HEK293 (cell line): ENCODE measurements at regions not wholly inside any gene's neighbourhood (a gene's known extent, or its start where the extent isn't known, plus 50 kb on each side); places are given as distances from the start of the nearest gene placed in this dataset.

Experiments
- CTCF ChIA-PET: fragments of 350-600 bp; formaldehyde crosslinking; extraction: SDS; loops from one replicate; lab custom pipeline; 2021; ENCODE audit warnings: antibody characterized with exemption; lab: Yijun Ruan, JAX
- POLR2A ChIA-PET: fragments of 300-600 bp; formaldehyde crosslinking; extraction: SDS; loops from one replicate; lab custom pipeline; 2020; ENCODE audit warnings: antibody characterized with exemption, inconsistent platforms; lab: Yijun Ruan, JAX
- H3K27ac ChIP-seq: fragments of 200-500 bp; sonication (Bioruptor generic); 2 replicates; pipeline ENCODE4 v1.5.1; 2014; ENCODE audit warnings: low read depth, low read length, control low read depth, inconsistent platforms; ENCODE audit errors: extremely low read depth
- H3K36me3 ChIP-seq, 2 experiments: fragments of 200-500 bp in 1 of 2; sonication (Bioruptor generic) in 1 of 2; 1 replicate in 1 of 2; 2 replicates in 1 of 2; pipeline ENCODE4 v1.5.1; 2014 to 2017; ENCODE audit warnings: inconsistent platforms in 2 of 2, low read length in 2 of 2; ENCODE audit not compliant: control insufficient read depth in 2 of 2, insufficient read depth in 1 of 2
- H3K4me1 ChIP-seq: fragments of 200-500 bp; sonication (Bioruptor generic); 2 replicates; pipeline ENCODE4 v1.5.1; 2014; ENCODE audit warnings: mild to moderate bottlenecking, low read length, inconsistent platforms; ENCODE audit not compliant: control insufficient read depth, insufficient read depth
- H3K4me3 ChIP-seq: 2 replicates; pipeline ENCODE4 v1.5.1; 2011; ENCODE audit warnings: low read depth, mild to moderate bottlenecking, control low read depth, low read length, moderate library complexity
- H3K9me3 ChIP-seq: fragments of 200-500 bp; sonication (Bioruptor generic); 2 replicates; pipeline ENCODE4 v1.5.1; 2014; ENCODE audit warnings: low read depth, low read length, inconsistent platforms; ENCODE audit not compliant: control insufficient read depth, insufficient read depth
- HOXD13 ChIP-seq: sonication (generic); formaldehyde crosslinking; IDR thresholded peaks from 2 replicates; pipeline ENCODE4 v1.8.0; 2022; ENCODE audit warnings: missing genetic modification reagents, borderline replicate concordance
- IKZF3 ChIP-seq: fragments of 450-650 bp; IDR thresholded peaks from 2 replicates; pipeline ENCODE4 v1.5.0; 2018; ENCODE audit warnings: missing biosample characterization, mild to moderate bottlenecking, missing genetic modification characterization, moderate library complexity
- KLF7 ChIP-seq: fragments of 450-650 bp; formaldehyde crosslinking; IDR thresholded peaks from 2 replicates; pipeline ENCODE4 v1.5.1; 2016; ENCODE audit warnings: missing biosample characterization, missing genetic modification characterization, borderline replicate concordance
- PRDM1 ChIP-seq: fragments of 450-650 bp; formaldehyde crosslinking; IDR thresholded peaks from 2 replicates; pipeline ENCODE4; 2016; ENCODE audit warnings: missing biosample characterization, missing genetic modification characterization
- ZBTB48 ChIP-seq: fragments of 450-650 bp; formaldehyde crosslinking; IDR thresholded peaks from 2 replicates; pipeline ENCODE4 v1.5.1; 2016; ENCODE audit warnings: missing biosample characterization, missing genetic modification characterization
- ZBTB8A ChIP-seq: fragments of 450-650 bp; formaldehyde crosslinking; IDR thresholded peaks from 2 replicates; pipeline ENCODE4 v1.5.1; 2016; ENCODE audit warnings: missing biosample characterization, missing genetic modification characterization
- ZFP69B ChIP-seq: fragments of 450-650 bp; formaldehyde crosslinking; IDR thresholded peaks from 2 replicates; pipeline ENCODE4 v1.5.1; 2016; ENCODE audit warnings: missing biosample characterization, missing genetic modification characterization
- ZNF184 ChIP-seq: fragments of 450-650 bp; IDR thresholded peaks from 2 replicates; pipeline ENCODE4 v1.5.1; 2018; ENCODE audit warnings: missing biosample characterization, mild to moderate bottlenecking, missing genetic modification characterization
- ZNF19 ChIP-seq: fragments of 450-650 bp; formaldehyde crosslinking; IDR thresholded peaks from 2 replicates; pipeline ENCODE4; 2016; ENCODE audit warnings: missing biosample characterization, missing genetic modification characterization, low read depth
- ZNF214 ChIP-seq: fragments of 450-650 bp; formaldehyde crosslinking; IDR thresholded peaks from 2 replicates; pipeline ENCODE4 v1.5.1; 2017; ENCODE audit warnings: missing biosample characterization, mild to moderate bottlenecking, missing genetic modification characterization, borderline replicate concordance
- ZNF221 ChIP-seq: fragments of 450-650 bp; formaldehyde crosslinking; IDR thresholded peaks from 2 replicates; pipeline ENCODE4 v1.5.1; 2017; ENCODE audit warnings: missing biosample characterization, missing genetic modification characterization, borderline replicate concordance
- ZNF223 ChIP-seq: fragments of 450-650 bp; formaldehyde crosslinking; IDR thresholded peaks from 2 replicates; pipeline ENCODE4 v1.5.1; 2016; ENCODE audit warnings: missing biosample characterization, missing genetic modification characterization
- ZNF324 ChIP-seq: fragments of 450-650 bp; formaldehyde crosslinking; IDR thresholded peaks from 2 replicates; pipeline ENCODE4 v1.5.1; 2016; ENCODE audit warnings: missing biosample characterization, missing genetic modification characterization
- ZNF560 ChIP-seq: fragments of 450-650 bp; formaldehyde crosslinking; IDR thresholded peaks from 2 replicates; pipeline ENCODE4 v1.5.1; 2017; ENCODE audit warnings: missing biosample characterization, missing genetic modification characterization, borderline replicate concordance
- ZNF585B ChIP-seq: fragments of 450-650 bp; formaldehyde crosslinking; IDR thresholded peaks from 2 replicates; pipeline ENCODE4 v1.5.1; 2016; ENCODE audit warnings: missing biosample characterization, missing genetic modification characterization
- ZNF629 ChIP-seq: fragments of 450-650 bp; formaldehyde crosslinking; IDR thresholded peaks from 2 replicates; pipeline ENCODE4 v1.5.1; 2017; ENCODE audit warnings: missing biosample characterization, missing genetic modification characterization
- ZNF768 ChIP-seq: fragments of 450-650 bp; formaldehyde crosslinking; IDR thresholded peaks from 2 replicates; pipeline ENCODE4 v1.5.1; 2018; ENCODE audit warnings: missing biosample characterization, mild to moderate bottlenecking, missing genetic modification characterization
- ZNF792 ChIP-seq: fragments of 450-650 bp; formaldehyde crosslinking; IDR thresholded peaks from 2 replicates; pipeline ENCODE4 v1.5.1; 2016; ENCODE audit warnings: missing biosample characterization, missing genetic modification characterization
- ZNF837 ChIP-seq: fragments of 450-650 bp; formaldehyde crosslinking; IDR thresholded peaks from 2 replicates; pipeline ENCODE4 v1.5.1; 2016; ENCODE audit warnings: missing biosample characterization, missing genetic modification characterization
- ZSCAN16 ChIP-seq: fragments of 450-650 bp; formaldehyde crosslinking; IDR thresholded peaks from 2 replicates; pipeline ENCODE4 v1.5.1; 2016; ENCODE audit warnings: missing biosample characterization, missing genetic modification characterization
- TF ChIP-seq, protein P1 (sequence below): fragments of 450-650 bp; formaldehyde crosslinking; IDR thresholded peaks from 2 replicates; pipeline ENCODE4 v1.5.1; 2017; ENCODE audit warnings: missing biosample characterization, missing genetic modification characterization
- TF ChIP-seq, protein P2 (sequence below): fragments of 450-650 bp; IDR thresholded peaks from 2 replicates; pipeline ENCODE4 v1.5.1; 2018; ENCODE audit warnings: missing biosample characterization, mild to moderate bottlenecking, missing genetic modification characterization
- TF ChIP-seq, protein P3 (sequence below): fragments of 450-650 bp; formaldehyde crosslinking; IDR thresholded peaks from 2 replicates; pipeline ENCODE4 v1.5.1; 2016; ENCODE audit warnings: missing biosample characterization, missing genetic modification characterization
- TF ChIP-seq, protein P4 (sequence below): fragments of 450-650 bp; formaldehyde crosslinking; IDR thresholded peaks from 2 replicates; pipeline ENCODE4 v1.5.1; 2016; ENCODE audit warnings: missing biosample characterization, missing genetic modification characterization
- TF ChIP-seq, protein P5 (sequence below): IDR thresholded peaks from 2 replicates; pipeline ENCODE4 v1.6.1; 2011; ENCODE audit warnings: mild to moderate bottlenecking, low read depth, low read length, borderline replicate concordance

DNA sequence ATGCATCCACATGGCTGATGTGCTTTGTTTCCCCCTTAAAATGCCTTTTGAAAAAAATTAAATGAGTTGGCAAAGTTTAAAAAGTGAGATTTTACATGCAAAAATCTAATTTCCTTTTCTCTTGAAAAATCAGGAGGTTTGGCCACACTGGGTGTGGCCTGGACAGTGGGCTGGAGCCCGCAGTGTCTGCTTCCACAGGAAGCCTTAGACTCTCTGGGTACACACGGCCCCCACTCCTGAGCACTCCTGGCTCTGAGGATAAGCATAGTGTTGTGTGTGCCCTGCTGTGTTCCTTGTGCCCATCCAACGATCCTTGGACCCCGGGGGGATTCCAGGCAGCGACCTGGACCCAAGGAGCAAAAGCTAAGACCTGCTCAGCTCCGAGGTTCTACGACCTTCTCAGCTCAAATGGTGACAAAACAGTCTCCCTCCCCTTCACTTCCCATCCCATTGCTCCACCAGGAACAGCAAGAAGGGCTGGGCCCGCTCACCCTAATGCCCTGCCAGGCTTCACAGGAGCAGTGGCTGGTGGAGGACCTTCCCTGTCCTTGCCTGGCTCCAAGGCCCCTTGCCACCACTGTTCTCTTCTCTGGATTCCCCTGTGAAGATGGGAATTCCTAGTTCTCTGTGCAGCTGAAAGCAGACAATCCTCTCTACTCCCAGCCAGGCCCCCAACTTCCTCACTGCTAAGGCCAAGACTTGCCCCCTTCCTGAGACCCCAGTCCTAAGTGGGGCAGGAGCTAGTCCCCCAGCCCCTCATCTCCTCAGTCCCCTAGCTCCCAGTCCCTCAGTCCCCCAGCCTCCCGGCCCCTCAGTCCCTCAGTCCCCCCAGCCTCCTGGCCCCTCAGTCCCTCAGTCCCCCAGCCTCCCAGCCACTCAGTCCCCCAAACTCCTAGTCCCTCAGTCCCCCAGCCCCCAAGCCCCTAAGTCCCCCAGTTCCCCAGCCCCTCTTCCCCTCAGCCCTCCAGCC lies 395.8 kb downstream of the PTPRU start:
- no peaks in the 10 kb centered on the region for H3K4me1 ChIP-seq
- POLR2A ChIA-PET, result no interaction called here
- no peak for TF ChIP-seq ZSCAN16 (tag by site-specific recombination)
- TF ChIP-seq ZBTB48 (tag by site-specific recombination), result no peak
- TF ChIP-seq ZNF221 (tag by site-specific recombination), result no peak
- TF ChIP-seq ZFP69B, result no peak
- no peak for TF ChIP-seq ZNF184 (tag by site-specific recombination)
- no peak for TF ChIP-seq ZNF19 (tag by site-specific recombination)
- no peak for TF ChIP-seq ZNF837 (tag by site-specific recombination)
- TF ChIP-seq, protein P1, sequence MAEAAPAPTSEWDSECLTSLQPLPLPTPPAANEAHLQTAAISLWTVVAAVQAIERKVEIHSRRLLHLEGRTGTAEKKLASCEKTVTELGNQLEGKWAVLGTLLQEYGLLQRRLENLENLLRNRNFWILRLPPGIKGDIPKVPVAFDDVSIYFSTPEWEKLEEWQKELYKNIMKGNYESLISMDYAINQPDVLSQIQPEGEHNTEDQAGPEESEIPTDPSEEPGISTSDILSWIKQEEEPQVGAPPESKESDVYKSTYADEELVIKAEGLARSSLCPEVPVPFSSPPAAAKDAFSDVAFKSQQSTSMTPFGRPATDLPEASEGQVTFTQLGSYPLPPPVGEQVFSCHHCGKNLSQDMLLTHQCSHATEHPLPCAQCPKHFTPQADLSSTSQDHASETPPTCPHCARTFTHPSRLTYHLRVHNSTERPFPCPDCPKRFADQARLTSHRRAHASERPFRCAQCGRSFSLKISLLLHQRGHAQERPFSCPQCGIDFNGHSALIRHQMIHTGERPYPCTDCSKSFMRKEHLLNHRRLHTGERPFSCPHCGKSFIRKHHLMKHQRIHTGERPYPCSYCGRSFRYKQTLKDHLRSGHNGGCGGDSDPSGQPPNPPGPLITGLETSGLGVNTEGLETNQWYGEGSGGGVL (tag by site-specific recombination), result no peak
- TF ChIP-seq, protein P2, sequence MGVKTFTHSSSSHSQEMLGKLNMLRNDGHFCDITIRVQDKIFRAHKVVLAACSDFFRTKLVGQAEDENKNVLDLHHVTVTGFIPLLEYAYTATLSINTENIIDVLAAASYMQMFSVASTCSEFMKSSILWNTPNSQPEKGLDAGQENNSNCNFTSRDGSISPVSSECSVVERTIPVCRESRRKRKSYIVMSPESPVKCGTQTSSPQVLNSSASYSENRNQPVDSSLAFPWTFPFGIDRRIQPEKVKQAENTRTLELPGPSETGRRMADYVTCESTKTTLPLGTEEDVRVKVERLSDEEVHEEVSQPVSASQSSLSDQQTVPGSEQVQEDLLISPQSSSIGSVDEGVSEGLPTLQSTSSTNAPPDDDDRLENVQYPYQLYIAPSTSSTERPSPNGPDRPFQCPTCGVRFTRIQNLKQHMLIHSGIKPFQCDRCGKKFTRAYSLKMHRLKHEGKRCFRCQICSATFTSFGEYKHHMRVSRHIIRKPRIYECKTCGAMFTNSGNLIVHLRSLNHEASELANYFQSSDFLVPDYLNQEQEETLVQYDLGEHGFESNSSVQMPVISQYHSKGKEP (tag by site-specific recombination), result no peak
- no peak for TF ChIP-seq ZBTB8A (tag by site-specific recombination)
- no peak for TF ChIP-seq ZNF629 (tag by site-specific recombination)
- TF ChIP-seq HOXD13 (CRISPR knock-in tag), result no peak
- no peaks in the 10 kb centered on the region for H3K36me3 ChIP-seq
- CTCF ChIA-PET, result no interaction called here
- H3K27ac ChIP-seq, result no peak overlapping the region
- H3K4me3 ChIP-seq, result no peak overlapping the region
- no peaks in the 10 kb centered on the region for H3K9me3 ChIP-seq

DNA sequence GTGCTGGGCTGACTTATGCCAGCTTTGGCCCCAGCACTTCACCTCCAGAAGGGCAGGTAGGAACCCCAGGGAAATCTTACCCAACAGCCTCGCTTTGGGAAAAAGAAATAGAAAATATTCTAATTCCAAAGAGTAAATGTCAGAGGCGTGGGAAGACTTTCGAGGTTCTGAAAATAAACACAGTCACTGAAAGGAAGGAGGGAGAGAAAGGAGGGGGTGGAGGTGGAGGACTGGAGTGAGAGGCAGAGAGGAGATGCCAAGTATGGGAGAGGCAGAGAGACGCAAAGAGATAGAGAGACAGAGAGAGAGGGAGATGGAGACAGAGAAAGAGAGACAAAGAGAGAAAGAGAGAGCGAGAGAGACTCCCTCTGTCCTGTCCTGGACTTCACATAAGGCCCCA lies 395.0 kb downstream of the PTPRU start:
- Histone ChIP-seq H3K36me3 (no peaks in the 10 kb centered on the region), H3K4me3 (no peak overlapping the region), H3K4me1 (no peaks in the 10 kb centered on the region), H3K27ac (no peak overlapping the region), H3K9me3 (no peaks in the 10 kb centered on the region)
- ChIA-PET POLR2A (no interaction called here), CTCF (no interaction called here)
- no peak for TF ChIP-seq ZNF768
- no peak for TF ChIP-seq ZNF585B (tag by site-specific recombination)
- TF ChIP-seq ZNF560 (tag by site-specific recombination), result no peak
- TF ChIP-seq, protein P3, sequence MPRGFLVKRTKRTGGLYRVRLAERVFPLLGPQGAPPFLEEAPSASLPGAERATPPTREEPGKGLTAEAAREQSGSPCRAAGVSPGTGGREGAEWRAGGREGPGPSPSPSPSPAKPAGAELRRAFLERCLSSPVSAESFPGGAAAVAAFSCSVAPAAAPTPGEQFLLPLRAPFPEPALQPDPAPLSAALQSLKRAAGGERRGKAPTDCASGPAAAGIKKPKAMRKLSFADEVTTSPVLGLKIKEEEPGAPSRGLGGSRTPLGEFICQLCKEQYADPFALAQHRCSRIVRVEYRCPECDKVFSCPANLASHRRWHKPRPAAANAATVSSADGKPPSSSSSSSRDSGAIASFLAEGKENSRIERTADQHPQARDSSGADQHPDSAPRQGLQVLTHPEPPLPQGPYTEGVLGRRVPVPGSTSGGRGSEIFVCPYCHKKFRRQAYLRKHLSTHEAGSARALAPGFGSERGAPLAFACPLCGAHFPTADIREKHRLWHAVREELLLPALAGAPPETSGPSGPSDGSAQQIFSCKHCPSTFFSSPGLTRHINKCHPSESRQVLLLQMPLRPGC (tag by site-specific recombination), result no peak

DNA sequence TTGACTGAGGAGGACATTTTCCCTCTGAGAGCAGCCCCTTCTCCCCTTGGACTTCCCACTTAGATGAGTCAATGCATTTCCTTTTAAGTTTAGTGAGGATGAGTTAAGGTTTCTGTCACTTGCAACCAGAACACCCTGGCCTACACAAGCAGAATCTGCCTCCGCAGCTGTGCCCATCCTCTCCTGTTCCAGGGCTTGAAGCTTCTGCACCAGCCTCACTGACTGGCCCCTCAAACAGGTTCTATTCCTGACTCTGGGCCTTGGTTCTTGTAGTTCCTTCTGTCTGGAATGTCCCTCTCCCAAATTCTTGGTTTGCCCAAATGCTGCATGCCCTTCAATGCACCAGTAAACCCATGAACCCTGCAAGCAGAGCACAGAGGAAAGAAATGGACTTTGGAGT lies 394.4 kb downstream of the PTPRU start:
- H3K4me3 ChIP-seq, result no peak overlapping the region
- CTCF ChIA-PET, result no interaction called here
- TF ChIP-seq, protein P4, sequence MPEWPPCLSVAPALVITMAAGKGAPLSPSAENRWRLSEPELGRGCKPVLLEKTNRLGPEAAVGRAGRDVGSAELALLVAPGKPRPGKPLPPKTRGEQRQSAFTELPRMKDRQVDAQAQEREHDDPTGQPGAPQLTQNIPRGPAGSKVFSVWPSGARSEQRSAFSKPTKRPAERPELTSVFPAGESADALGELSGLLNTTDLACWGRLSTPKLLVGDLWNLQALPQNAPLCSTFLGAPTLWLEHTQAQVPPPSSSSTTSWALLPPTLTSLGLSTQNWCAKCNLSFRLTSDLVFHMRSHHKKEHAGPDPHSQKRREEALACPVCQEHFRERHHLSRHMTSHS (tag by site-specific recombination), result no peak
- no peak for TF ChIP-seq ZNF792 (tag by site-specific recombination)
- no peak for TF ChIP-seq ZNF324 (tag by site-specific recombination)
- TF ChIP-seq PRDM1 (tag by site-specific recombination), result no peak
- TF ChIP-seq ZNF214 (tag by site-specific recombination), result no peak
- TF ChIP-seq IKZF3, result no peak
- TF ChIP-seq KLF7, result no peak
- TF ChIP-seq, protein P5, sequence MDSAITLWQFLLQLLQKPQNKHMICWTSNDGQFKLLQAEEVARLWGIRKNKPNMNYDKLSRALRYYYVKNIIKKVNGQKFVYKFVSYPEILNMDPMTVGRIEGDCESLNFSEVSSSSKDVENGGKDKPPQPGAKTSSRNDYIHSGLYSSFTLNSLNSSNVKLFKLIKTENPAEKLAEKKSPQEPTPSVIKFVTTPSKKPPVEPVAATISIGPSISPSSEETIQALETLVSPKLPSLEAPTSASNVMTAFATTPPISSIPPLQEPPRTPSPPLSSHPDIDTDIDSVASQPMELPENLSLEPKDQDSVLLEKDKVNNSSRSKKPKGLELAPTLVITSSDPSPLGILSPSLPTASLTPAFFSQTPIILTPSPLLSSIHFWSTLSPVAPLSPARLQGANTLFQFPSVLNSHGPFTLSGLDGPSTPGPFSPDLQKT, result no peak
- TF ChIP-seq ZNF223, result no peak

More for the DNA sequence above, 394.4 kb downstream of the PTPRU start:
- POLR2A ChIA-PET, result no interaction called here
- Histone ChIP-seq H3K27ac (no peak overlapping the region), H3K4me1 (no peaks in the 10 kb centered on the region), H3K9me3 (no peaks in the 10 kb centered on the region), H3K36me3 (no peaks in the 10 kb centered on the region)
